GM19463 (cell line): ENCODE measurements at regions not wholly inside any gene's neighbourhood (a gene's known extent, or its start where the extent isn't known, plus 50 kb on each side); places are given as distances from the start of the nearest gene placed in this dataset.

Experiments
- ATAC-seq: cut with Tn5 transposase; IDR thresholded peaks from one replicate; pipeline ENCODE4 v1.9.1; 2021; ENCODE audit warnings: mild to moderate bottlenecking, moderate library complexity; ENCODE audit not compliant: unreplicated experiment

DNA sequence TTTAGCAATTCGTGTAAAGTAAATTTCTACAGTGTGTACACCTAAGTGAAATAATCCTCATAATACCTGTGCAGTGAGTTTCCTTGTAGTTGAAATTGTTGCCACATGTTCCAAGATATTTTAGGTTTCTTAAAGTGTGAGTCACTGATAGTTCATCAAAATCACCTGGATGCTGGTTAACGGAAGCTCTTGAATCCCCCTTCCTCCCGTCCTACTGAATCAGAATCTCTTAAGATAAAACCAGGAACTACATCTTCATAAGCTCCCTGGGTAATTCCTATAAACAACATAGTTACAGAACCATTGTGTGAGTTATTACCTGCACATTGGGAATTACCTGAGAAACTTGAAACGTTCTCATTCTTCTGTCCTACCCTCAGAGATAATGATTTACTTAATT lies 197.4 kb upstream of the HS3ST1 start:
- ATAC-seq: no peak

DNA sequence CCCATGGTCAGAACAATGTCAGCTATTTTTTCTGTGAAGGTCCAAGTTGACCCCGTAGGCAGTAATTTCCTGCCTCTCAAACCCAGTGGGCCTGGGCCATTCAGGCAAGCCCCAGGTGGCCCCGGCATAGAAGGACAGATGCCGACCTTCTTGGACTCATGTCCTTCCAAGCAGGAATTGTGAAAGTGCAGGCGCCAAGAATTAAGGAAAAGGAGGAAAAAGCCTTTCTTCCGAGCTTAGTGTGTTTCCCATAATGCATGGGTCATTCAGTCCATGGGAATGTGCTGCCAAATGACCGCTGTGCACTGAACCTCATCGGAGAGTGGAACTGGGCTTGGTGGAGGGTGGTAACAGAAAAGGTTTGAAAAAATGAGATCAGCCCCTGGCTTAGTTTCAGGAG lies 196.5 kb upstream of the HS3ST1 start:
- no peak for ATAC-seq

DNA sequence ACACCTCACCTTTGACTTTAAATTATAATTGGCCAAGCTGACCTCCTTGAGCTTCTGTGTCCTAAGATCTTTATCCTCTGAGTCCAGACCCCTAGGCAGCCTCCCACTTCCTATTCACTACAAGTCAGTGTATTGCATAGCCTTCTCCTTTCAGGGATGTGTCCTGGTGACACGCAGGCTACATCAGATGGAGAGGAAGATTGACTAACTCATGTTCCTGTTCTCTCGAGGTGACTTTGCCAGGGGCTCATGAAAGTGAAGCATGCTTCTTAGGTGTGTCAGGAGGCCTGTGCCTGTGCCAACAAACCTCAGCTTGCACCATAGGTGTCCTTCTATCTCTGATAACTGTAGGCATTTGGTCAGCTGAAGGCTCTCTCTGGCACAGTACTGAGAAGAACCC lies 195.7 kb upstream of the HS3ST1 start:
- no peak for ATAC-seq

DNA sequence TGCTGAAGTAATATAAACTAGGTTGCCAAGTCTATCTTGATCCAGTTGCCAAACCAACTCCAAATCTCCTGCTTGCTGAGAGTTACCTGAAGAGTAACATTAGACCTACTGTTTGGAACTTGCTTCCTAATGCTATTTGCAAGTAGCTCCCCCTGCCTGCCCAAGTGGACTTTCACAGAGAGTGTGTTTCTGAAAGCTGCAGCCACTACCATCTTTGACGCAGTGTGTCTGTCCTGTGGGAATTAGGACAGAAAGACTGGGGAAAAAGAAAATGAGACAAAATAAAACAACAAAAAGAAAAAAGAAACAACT lies 195.0 kb upstream of the HS3ST1 start:
- no peak for ATAC-seq

DNA sequence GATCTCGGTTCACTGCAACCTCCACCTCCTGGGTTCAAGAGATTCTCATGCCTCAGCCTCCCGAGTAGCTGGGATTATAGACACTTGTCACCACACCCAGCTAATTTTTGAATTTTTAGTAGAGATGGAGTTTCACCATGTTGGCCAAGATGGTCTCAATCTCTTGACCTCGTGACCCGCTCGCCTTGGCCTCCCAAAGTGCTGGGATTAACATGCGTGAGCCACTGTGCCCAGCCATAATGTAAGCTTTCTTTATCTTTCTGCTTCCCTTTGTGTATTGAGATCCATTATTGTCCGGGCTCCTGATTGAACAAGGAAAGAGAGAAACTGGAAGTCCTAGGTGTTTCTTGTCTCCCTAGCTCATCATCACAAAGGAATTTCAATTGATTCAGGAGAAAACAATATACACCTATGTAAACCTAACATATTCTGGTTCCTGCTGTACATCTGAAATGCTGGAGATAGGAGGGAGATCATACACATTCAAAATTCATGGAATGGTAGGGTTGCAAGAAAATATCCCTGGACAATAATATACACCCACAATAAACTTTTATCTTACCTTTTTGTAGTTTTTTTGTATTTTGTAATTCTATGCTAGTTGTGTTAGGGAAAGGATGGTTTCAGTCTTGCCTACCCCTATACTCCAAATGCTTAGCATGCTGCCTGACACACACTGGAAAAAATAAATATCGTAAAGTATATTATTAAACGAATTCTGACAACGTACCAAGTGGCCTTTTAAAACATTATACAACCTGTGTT lies 194.4 kb upstream of the HS3ST1 start:
- no peak for ATAC-seq

DNA sequence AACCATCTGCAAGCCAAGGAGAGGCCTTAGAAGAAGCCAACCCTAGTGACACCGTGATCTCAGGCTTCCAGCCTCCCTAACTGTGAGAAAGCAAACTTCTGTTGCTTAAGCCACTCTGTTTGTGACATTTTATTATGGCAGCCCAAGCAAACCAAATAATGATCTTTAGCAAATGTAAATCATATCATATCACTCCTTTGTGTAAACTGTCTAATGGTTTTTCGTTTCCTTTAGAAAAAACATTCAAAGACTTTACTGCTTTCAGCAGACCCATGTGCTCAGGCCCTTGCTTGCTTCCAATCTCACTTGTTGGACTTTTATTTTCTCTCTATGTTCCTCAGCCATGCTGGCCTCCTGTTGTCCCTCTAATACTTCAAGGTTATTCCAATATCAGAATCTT lies 192.2 kb upstream of the HS3ST1 start:
- ATAC-seq: no peak

DNA sequence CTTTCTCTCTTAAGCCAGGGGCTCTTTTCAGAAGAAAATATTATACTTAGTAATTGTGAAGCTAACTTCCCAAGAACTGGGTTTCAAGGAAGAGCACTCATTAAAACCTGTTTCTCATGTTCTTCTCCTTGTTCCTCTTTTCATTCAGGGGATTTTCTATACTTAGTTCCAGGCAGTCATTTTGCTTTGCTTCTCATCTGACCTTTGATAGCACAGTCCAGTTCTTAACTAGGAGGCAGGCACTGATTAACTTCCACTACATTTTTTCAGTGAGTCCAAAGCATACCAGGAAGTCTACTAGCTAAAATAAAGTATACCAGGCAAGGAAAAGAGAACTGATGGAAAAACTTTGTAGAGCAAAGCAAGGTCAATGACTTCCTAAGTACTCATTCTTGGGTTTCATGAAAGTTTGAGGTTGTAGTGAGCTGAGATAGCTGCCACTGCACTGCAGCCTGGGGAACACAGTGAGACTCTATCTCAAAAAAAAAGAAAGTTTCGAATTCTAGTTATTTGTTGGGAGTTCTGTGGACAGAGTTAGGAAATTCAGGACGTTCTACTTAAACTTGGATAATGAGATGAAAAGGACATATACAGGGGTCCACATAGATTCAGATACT lies 190.1 kb upstream of the HS3ST1 start:
- ATAC-seq: peak; percentile 80

DNA sequence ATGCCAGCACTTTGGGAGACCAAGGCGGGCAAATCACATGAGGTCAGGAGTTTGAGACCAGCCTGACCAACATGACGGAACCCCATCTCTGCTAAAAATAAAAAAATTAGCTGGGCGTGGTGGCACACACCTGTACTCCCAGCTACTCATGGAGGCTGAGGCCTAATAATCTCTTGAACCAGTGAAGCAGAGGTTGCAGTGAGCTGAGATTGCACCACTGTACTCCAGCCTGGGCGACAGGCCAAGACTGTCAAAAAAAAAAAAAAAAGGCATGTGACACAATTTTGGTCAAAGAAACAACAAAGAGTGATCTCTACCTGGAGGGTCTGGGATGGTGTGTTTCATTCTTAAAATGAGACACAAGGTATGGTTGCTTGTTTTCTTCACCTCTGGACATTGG lies 188.2 kb upstream of the HS3ST1 start:
- ATAC-seq: no peak

DNA sequence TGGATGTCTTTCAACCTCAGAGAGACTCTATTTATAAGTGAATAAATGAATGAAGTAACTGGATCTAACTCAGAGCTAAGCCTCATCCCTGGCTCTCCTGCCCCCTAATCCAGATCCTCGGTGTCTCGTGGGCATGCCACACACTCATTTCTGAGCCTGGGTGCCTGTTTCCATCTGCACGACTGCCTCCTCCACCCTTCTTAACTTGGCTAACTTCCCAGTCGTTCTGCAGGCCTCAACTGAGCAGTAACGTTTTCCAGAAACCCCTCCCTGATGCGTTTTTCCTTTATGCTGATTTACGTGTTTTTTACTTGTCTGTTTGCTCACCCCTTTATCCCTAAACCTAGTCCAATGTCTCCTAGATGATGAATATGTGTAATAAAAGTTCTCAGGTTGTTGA lies 186.9 kb upstream of the HS3ST1 start:
- no peak for ATAC-seq

DNA sequence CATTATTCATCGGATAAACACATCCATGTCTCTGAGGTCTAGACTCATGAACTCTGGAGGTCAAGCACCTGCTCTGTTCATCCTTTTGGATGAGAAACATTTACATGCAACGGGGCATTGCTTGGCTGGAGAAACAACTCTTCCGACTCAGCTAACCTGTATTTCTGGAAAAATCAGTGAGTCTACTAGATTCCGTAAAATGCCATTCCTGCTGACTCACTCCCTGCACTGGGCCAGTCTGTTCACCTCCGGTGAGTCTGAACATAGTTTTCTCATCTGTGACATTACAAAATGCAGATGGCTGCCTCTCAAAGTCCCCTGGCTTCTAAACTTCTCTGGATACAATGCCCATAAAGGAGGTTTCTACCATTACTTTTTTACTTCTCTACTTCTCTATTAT lies 185.7 kb upstream of the HS3ST1 start:
- ATAC-seq: no peak

DNA sequence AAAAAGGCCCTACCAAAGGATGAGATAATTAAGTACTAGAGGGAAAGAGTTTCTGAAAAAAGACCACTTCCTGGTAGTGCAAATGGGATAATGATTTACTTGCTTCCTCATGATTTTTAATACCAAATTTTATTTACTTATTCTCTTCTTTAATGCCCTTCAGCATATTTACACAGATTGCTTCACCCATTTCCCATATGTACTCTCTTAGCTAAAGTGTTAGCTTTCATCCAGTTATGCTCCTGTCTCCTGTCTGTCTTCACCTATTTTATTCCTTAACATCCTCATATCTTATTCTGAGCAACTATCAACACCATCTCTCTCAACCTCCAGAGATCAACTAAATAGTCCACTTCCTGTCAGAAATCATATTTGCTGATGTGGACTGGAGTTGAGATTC lies 183.2 kb upstream of the HS3ST1 start:
- no peak for ATAC-seq

DNA sequence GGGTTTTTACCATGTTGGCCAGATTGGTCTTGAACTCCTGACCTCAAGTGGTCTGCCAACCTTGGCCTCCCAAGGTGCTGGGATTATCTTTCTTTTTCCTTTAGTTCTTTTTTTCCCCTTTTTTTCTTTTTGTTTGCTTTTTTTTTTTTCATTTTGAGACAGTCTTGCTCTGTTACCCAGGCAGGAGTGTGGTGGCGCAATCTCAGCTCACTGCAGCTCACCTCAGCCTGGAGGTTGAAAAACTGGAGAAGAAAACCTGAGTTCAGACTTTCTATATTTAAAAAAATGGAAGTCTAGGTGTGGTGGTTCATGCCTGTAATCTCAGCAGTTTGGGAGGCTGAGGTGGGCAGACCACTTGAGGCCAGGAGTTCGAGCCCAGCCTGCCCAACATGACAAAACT lies 181.1 kb upstream of the HS3ST1 start:
- ATAC-seq: no peak

DNA sequence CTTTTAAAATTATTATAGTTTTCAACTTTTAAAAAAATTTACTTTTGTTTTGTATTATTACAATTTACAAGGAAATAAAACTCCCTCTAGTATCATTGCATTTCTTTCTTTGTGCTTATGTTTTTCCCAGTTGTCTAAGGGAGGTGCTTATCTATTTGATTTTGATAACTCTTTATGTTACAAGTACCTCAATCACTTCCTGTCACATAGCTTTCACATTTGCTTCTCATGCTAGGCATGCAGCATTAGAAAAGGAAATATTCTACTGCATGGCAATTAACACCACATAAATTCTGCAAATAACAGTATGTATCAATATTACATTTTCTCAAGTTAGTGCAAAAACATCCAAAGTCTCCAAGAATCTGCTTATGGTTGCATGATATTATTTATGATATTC lies 180.3 kb upstream of the HS3ST1 start:
- ATAC-seq: no peak

DNA sequence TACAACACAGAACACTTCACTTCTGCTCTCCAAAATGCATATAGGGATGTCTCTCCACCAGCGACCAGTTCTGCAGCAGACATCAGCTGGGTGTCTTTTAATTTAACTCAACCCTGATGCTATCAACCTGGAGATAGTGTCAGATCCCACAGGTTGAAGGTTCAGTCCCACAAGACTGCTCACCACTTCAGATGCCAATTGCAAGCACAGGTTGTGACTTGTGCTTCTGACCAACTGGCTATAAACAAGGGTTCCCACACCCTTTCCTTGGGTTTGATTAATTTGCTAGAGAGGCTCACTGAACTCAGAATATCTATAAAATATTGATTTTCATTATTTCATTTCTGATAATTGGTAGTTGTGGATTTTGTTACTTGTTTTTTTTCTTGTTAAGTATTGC lies 177.4 kb upstream of the HS3ST1 start:
- no peak for ATAC-seq

DNA sequence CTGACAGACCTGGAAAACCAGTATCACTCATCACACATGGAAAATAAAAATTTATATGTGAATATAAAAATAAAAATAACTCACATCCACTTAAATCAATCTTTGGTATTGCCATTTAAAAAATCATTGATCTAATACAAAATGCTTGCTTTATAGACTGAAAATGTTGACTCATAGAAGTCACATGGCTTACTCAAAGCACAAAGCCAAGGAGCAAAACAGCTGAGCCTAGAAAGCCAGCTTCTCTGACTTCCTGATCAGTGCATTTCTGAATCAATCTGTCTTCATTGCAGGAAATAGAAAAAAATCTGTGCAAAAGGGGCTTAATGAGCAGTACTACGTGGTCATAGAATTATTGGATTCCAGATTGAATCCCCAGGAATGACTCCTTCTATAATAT lies 176.9 kb upstream of the HS3ST1 start:
- no peak for ATAC-seq

DNA sequence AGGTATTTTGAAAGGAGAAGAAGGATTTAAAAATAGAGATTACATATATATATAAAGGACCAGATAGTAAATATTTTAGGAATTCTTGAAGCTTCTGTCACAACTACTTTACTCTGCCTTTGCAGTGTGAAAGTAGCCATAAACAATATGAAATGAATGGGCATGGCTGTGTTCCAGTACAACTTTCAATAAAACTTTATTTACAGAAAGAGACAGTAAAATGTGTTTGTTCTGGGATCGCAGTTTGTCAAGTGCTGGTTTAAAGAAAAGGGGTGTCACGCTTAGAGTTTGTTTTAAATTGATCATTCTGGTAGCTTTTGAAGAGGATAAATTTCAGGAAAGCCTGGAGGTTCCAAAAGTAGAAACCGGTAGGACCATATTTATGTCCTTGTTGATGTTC lies 176.1 kb upstream of the HS3ST1 start:
- ATAC-seq: no peak

DNA sequence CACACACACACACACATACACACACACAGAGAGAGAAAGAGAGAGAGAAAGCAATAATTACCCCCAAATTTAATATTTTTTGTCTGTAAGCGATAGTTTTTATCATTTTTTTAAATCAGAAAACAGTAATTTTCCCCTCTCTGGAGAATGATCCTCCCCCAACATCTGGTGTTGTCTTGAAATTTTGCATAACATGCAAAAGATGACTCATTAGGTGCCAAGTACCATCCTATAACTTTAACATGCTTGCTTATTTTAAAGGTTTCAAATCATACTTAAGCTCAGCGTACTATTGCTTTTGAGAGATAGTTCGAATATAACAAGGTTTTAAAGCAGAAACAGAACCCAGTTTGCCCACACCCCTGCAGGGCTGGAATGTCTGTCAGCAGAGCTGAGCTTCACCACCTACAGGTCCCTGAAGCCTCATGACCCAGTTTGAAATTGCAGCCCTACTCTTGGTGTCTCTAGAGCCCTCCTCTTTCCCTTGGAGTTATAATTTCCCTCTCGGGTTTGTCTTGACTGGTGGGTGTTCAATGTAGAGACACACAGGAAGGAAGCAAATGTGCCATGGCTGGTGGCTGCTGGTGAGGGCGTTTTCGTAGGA lies 175.0 kb upstream of the HS3ST1 start:
- no peak for ATAC-seq

DNA sequence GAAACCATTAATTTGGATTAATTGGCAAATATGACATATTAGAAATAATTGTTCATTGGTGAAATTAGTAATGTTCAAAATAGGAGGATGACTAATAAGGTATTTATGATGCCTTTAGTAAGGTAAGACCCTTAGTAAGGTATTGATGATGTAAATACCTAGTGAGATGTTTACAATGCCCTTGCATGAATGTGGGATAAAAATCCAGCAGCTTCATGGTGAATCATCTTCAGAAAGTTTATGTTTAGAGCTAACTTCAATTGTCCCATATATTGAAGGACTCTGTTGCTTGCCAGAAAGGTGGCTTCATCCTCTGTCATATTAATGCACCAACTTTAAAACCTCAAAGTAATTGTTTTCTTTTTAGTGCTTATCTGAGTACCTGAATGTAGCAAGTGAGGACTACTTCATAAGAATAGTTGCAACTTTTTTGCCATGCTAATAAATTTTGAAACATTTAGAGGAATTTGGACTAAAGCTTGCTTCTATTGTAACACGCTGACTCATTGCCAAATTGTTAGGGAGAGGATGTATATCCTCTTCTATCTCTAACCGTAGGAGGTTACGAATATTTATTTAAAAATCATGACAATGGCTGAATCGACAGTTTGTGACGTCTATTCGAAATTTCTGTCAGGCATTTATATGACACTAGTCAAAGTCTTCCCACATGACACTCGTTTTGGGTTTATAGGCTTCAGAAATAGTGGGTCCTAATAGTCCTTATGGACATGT lies 174.1 kb upstream of the HS3ST1 start:
- ATAC-seq: no peak

DNA sequence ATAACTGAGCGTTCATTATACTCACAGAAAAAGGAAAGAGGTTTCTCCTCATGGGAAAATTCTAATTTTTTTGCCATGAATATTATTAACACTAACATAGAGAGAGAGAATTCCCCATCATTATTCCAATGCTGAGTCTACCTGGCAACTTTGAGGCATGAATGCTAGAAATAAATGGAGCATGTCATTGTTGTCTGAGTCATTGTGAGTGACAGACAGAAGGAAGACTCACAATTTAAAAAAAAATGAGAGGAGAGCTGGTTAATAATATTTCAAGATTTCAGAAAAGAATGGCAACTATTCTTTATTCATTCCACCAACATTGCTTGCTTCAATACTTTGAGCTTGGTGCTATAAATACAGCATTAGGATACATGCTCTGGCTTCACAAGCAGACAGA lies 170.4 kb upstream of the HS3ST1 start:
- no peak for ATAC-seq

DNA sequence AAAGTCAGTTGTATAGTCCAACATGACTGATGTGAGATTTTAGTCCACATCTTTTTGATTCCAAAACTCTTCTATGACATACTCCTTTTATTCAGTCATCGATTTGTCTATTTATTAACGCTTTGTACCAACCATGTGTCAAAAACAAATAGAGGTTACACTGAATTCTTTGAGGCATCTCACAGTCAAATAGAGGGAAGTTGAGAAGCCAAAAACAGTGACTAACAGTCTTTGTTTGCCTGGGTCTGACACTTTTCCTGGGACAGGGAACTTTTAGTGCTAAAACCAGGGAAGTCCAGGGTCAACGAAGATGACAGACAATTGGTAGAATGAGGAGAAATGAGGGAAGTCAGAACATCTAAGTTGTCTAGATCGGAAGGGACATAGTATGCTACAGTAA lies 169.9 kb upstream of the HS3ST1 start:
- no peak for ATAC-seq

DNA sequence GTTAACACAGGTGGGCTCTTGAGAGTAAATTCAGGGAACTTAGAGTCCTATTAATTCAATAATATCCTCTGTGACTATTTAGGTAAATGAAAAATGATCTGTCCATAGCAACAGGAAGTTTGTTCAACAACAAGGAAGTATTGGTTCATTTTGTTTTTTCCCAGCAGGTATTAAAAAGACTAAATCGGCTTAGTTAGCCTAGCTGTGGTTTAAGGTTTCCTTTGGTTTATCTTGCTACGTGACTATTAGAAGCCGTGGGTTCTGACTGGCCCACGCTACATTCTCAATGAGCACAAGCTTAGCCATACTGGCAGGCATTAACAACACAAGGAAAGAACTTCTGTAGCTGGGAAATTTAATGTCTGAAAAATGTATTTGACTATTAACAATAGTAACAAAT lies 168.8 kb upstream of the HS3ST1 start:
- no peak for ATAC-seq

DNA sequence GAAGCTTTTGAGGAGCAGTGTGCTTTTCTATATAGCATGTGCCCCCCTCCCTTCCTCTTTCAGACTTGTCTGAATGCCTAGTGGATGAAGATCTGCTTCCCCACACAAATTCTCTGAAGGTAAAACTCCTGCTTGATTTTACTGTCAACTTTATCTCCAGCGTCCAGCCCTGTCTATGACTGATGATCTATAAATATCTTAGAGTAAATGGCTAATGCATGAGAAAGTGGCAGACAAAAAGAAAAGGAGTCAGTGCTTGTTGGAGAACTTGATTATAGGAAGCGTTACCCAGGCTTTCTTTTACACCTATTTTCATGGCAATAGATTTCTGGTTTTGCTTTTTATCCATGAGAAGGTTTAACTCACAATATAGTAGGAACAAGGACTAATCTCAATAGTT lies 168.3 kb upstream of the HS3ST1 start:
- ATAC-seq: no peak
